ENCODE measurements at regions not wholly inside any gene's neighbourhood (a gene's known extent, or its start where the extent isn't known, plus 50 kb on each side); places are given as distances from the start of the nearest gene placed in this dataset.

GRCh38 chr6:168736039-168736438 lies 295.1 kb downstream of the SMOC2 start:
- DNase-seq = no peak

DNA sequence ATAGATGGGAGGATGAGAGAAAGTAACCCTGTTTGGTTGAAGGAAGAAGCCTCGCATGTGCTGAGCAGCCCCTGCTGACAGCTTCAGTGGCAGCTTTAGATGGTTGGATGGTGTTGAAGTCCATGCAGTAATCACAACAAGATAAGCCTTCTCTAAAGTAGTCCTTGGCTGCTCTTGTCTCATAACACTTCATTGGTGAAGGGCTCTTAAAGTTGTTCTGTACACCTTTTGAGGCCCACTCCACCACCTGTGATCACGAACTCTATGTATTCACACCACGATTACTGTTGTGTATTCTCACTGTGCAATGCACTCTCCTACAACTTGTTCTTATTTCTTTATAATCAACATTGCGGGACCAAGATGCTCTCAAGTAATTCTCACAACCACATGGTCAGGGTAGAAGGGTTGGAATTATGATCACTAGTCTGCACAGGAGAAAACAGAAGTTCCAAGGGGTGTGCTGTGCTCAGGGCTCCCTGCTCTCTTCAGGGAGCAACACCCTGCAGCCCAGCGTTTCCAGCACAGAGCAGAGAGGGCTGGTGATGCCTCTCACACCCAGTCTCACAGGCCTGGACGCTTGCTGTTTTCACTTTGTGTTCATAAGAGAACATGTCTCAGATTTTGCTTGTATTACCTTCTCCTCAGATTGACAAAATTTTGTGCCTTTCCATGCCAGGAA lies 294.4 kb downstream of the SMOC2 start:
- DNase-seq = peak; percentile 50

DNA sequence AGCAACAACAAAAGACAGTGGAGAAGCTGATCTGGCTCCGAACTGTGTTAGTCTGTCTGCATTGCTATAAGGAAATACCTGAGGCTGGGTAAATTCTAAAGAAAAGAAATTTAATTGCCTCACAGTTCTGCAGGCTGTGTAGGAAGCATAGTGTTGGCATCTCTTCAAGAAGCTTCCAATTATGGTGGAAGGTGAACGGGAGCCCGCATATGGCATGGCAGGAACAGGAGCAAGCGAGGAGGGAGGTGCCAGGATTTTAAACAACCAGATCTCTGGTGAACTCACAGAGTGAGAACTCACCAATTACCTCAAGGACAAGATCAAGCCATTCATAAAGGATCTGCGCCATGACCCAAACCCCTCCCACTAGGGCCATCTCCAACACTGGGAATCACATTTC lies 293.5 kb downstream of the SMOC2 start:
- DNase-seq = peak; percentile 46

GRCh38 chr6:168732676-168733075 lies 291.7 kb downstream of the SMOC2 start:
- no peak for DNase-seq

GRCh38 chr6:168730931-168731716 lies 290.1 kb downstream of the SMOC2 start:
- no peak for DNase-seq

DNA sequence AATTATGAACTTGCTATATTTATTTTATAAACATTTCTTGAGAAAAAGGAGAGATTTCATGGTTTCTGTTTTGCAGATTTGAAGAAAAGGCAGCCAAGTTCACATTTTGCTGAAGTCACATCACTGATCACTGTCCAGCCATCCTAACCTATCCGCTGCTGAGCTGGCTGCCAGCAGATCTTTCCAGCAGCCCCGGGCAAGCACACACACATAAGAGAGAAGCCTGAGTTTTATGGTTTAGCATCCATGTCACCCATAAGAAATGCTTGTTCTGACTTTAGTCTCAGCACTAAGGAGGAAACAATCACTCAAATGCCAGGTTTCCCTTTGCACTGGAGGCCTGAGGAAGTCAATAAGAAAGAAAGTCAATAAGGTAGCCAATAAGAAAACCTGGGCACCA lies 287.1 kb downstream of the SMOC2 start:
- no peak for DNase-seq

- no peak for DNase-seq
Measured at GRCh38 chr6:168726312-168726856, 285.4 kb downstream of the SMOC2 start.

DNA sequence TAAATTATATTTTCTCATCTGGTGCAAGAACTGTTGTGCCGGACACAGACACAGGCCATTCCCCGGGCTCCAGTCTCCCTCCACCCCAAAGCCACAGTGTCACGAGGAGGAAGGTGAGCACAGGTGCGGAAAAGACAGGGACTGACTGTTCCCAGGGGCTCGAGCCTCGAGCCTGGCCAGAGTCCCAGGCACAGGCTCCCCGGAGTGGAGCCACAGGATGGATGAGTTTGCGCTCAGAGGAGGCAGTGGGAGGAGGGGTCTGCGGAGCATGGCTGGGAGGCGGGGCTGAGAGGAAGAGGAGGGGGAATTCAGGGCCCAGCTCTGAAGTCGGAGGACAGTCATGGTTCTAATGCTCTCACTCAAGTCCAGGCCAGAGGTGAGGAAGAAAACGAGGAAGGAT lies 284.8 kb downstream of the SMOC2 start:
- no peak for DNase-seq

DNA sequence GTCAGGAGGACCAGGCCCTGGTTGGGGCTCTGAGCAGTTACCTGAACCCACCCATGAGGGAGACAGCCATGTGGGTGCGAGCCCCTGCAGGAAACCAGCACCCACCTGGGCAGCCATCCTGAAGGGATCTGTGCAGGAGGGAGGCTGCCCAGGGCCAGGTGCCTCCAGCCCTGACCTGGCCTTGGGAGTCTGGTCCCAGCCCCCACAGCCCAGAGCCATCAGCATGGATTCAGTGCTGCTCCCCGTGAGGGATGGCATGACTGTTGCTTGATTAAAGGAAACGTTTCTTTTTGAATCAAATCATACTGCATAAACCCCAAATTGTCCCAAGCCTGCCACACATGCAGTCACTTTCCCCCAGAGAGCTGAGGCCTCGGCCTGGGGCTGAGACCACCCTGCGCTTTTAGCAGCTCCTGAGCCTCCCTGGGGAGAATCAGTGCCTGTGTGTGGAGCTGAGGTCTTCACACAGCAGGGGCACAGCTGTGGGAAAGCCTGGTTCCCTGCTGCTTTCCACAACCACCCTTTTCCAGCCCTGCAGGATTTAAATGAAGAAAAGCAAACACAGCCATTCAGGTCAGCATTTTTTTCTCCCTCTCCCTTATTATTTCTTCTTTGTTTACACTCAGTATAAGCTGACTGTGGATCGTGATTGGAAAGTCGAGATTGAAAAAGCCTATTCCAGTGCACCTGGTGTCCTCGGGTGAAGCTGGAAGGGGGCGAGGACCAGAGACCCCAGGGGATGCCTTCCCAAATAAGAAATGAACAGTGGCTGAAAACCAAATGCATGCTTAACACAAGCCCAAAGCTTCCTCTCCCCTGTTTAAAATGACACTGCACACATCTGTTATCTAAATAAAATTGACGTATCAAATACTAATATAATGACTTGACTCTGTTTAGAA lies 283.9 kb downstream of the SMOC2 start:
- no peak for DNase-seq

- DNase-seq = no peak
Measured at GRCh38 chr6:168724033-168724432, 283.0 kb downstream of the SMOC2 start.

GRCh38 chr6:168722397-168722796 lies 281.4 kb downstream of the SMOC2 start:
- DNase-seq = no peak

DNA sequence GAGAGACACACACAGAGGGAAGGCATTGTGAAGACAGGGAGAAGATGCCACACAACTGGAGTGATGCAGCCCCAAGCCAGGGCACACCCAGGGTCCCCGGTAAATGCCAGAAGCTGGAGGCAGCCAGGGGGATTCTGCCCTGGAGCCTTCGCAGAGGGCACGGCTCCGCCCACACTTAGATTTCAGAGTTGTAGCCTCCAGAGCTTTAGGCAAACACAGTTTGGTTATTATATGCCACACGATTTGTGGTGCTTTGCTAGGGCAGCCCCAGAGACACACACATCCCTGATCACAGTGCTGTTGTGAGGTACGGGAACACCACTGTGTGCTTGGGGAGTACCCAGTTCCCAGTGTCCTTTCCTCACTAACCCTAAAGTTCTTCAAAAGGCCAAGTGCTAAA lies 280.6 kb downstream of the SMOC2 start:
- DNase-seq = no peak

GRCh38 chr6:168719901-168720300 lies 278.9 kb downstream of the SMOC2 start:
- no peak for DNase-seq

GRCh38 chr6:168718821-168719475 lies 278.0 kb downstream of the SMOC2 start:
- DNase-seq = no peak
